ENCODE measurements at regions not wholly inside any gene's neighbourhood (a gene's known extent, or its start where the extent isn't known, plus 50 kb on each side); places are given as distances from the start of the nearest gene placed in this dataset.

- no peak for TF ChIP-seq CTCF (IDR thresholded peaks at IDR 0.05; ENCODE audit: extremely low read depth, missing control alignments)
- no peak for DNase-seq (ENCODE audit: low spot score)
Observed at GRCh38 chr16:6284731-6285130, 1047.9 kb upstream of the RBFOX1 start.

- no peak for DNase-seq (ENCODE audit: low spot score)
- no peak for TF ChIP-seq CTCF (IDR thresholded peaks at IDR 0.05; ENCODE audit: extremely low read depth, missing control alignments)
Observed at GRCh38 chr16:6281994-6282393, 1050.7 kb upstream of the RBFOX1 start.

GRCh38 chr16:6281274-6281673 lies 1051.4 kb upstream of the RBFOX1 start:
- TF ChIP-seq CTCF (IDR thresholded peaks at IDR 0.05; ENCODE audit: extremely low read depth, missing control alignments), result no peak
- no peak for DNase-seq (ENCODE audit: low spot score)

GRCh38 chr16:6280055-6280454 lies 1052.6 kb upstream of the RBFOX1 start:
- no peak for DNase-seq (ENCODE audit: low spot score)
- no peak for TF ChIP-seq CTCF (IDR thresholded peaks at IDR 0.05; ENCODE audit: extremely low read depth, missing control alignments)

GRCh38 chr16:6279286-6279685 lies 1053.4 kb upstream of the RBFOX1 start:
- no peak for TF ChIP-seq CTCF (IDR thresholded peaks at IDR 0.05; ENCODE audit: extremely low read depth, missing control alignments)
- no peak for DNase-seq (ENCODE audit: low spot score)

- no peak for TF ChIP-seq CTCF (IDR thresholded peaks at IDR 0.05; ENCODE audit: extremely low read depth, missing control alignments)
- no peak for DNase-seq (ENCODE audit: low spot score)
Observed at GRCh38 chr16:6274351-6274750, 1058.3 kb upstream of the RBFOX1 start.

- DNase-seq (ENCODE audit: low spot score), result no peak
- no peak for TF ChIP-seq CTCF (IDR thresholded peaks at IDR 0.05; ENCODE audit: extremely low read depth, missing control alignments)
Observed at GRCh38 chr16:6267682-6268081, 1065.0 kb upstream of the RBFOX1 start.

All from GM20000 (cell line).